HG03558 (cell line): ENCODE measurements at regions not wholly inside any gene's neighbourhood (a gene's known extent, or its start where the extent isn't known, plus 50 kb on each side); places are given as distances from the start of the nearest gene placed in this dataset.
"Not testable (repeated sequence)": the region's sequence is repeated elsewhere in the genome, so short reads cannot be mapped to it uniquely, and the experiment has no call there.

Source experiments
- ATAC-seq: cut with Tn5 transposase; IDR thresholded peaks from one replicate; pipeline ENCODE4 v1.9.1; 2021; ENCODE audit warnings: moderate number of reproducible peaks; ENCODE audit not compliant: unreplicated experiment; ENCODE audit errors: extremely low read depth

- no peak for ATAC-seq
Measured at GRCh38 chr11:15675683-15676082, 561.0 kb downstream of the INSC start.

- ATAC-seq = no peak
Measured at GRCh38 chr11:15677181-15677580, 562.5 kb downstream of the INSC start.

GRCh38 chr11:15683528-15683927 is 568.8 kb downstream of the INSC start:
- no peak for ATAC-seq

GRCh38 chr11:15685306-15685705 is 570.6 kb downstream of the INSC start:
- ATAC-seq = no peak

GRCh38 chr11:15686259-15686658 is 571.5 kb downstream of the INSC start:
- ATAC-seq = not testable (repeated sequence)

- no peak for ATAC-seq
Measured at GRCh38 chr11:15687342-15687741, 572.6 kb downstream of the INSC start.

GRCh38 chr11:15688351-15688792 is 573.6 kb downstream of the INSC start:
- ATAC-seq = no peak

- no peak for ATAC-seq
Measured at GRCh38 chr11:15690320-15690719, 575.6 kb downstream of the INSC start.

- no peak for ATAC-seq
Measured at GRCh38 chr11:15692739-15693138, 578.0 kb downstream of the INSC start.

- no peak for ATAC-seq
Measured at GRCh38 chr11:15695096-15695721, 580.5 kb downstream of the INSC start.

- no peak for ATAC-seq
Measured at GRCh38 chr11:15696069-15696468, 581.3 kb downstream of the INSC start.

- no peak for ATAC-seq
Measured at GRCh38 chr11:15697437-15698236, 582.9 kb downstream of the INSC start.

GRCh38 chr11:15698855-15699254 is 584.1 kb downstream of the INSC start:
- ATAC-seq = no peak

- ATAC-seq = no peak
Measured at GRCh38 chr11:15699978-15700377, 585.3 kb downstream of the INSC start.

- ATAC-seq = no peak
Measured at GRCh38 chr11:15700456-15700855, 585.7 kb downstream of the INSC start.

- ATAC-seq = no peak
Measured at GRCh38 chr11:15704064-15704463, 589.3 kb downstream of the INSC start.

- ATAC-seq = no peak
Measured at GRCh38 chr11:15704556-15704955, 589.8 kb downstream of the INSC start.

- ATAC-seq = no peak
Measured at GRCh38 chr11:15705891-15706290, 591.2 kb downstream of the INSC start.

GRCh38 chr11:15707194-15707593 is 592.5 kb downstream of the INSC start:
- ATAC-seq = no peak

GRCh38 chr11:15707971-15708370 is 593.2 kb downstream of the INSC start:
- ATAC-seq = no peak

- no peak for ATAC-seq
Measured at GRCh38 chr11:15710580-15711275, 596.0 kb downstream of the INSC start.
